Activated naive CD4-positive, alpha-beta T cell treated with anti-CD3 and anti-CD28 coated beads, Interleukin-2, amount 50 U/mL, for 72 hours (primary cell): ENCODE measurements at regions not wholly inside any gene's neighbourhood (a gene's known extent, or its start where the extent isn't known, plus 50 kb on each side); places are given as distances from the start of the nearest gene placed in this dataset.
"Not testable (repeated sequence)": the region's sequence is repeated elsewhere in the genome, so short reads cannot be mapped to it uniquely, and the experiment has no call there.

Source experiments
- ATAC-seq, 2 donors: fragments of 150-1000 bp; cut with Tn5 transposase; 2 replicates each; pipeline ENCODE4 v1.10.0; 2021; ENCODE audit warnings: mild to moderate bottlenecking in 2 of 2, moderate library complexity in 2 of 2
- DNase-seq, 2 donors: peaks; one replicate each; pipeline ENCODE4 v3.0.0; 2021 to 2022; ENCODE audit warnings: low spot score in 2 of 2
- H3K27ac Mint-ChIP-seq, 2 donors: one replicate each; pipeline ENCODE4 v1.8.0; 2022; ENCODE audit warnings: mild to moderate bottlenecking in 2 of 2, mixed read lengths in 2 of 2
- H3K36me3 Mint-ChIP-seq, 2 donors: one replicate each; pipeline ENCODE4 v1.8.0; 2022; ENCODE audit warnings: mixed read lengths in 2 of 2
- H3K9me3 Mint-ChIP-seq, 2 donors: one replicate each; pipeline ENCODE4 v1.8.0; 2022; ENCODE audit warnings: mixed read lengths in 2 of 2

DNA sequence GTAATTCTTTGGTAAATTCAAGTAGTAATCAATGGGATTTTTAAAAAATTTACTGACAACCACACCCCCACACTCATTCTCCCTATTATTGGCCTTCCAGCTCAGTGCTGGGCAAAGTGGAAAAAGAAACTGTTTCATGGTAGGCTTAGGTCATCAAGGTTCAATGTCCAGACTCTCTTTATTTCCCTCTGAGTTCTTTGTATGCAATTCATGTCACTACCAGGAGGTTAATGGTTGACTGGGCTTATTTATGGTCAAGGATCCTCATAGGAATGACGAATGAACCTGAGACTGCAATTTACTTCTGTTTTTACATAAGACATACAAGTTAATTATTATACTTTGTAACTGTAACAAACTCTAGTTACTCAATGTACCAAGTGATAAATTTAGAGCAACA lies 403.2 kb downstream of the KLHL13 start:
- Mint-ChIP-seq H3K36me3 (no peaks in the 10 kb centered on the region), H3K9me3 (no peaks in the 10 kb centered on the region), H3K27ac (no peak overlapping the region)
- ATAC-seq (no peak), DNase-seq (no peak)

DNA sequence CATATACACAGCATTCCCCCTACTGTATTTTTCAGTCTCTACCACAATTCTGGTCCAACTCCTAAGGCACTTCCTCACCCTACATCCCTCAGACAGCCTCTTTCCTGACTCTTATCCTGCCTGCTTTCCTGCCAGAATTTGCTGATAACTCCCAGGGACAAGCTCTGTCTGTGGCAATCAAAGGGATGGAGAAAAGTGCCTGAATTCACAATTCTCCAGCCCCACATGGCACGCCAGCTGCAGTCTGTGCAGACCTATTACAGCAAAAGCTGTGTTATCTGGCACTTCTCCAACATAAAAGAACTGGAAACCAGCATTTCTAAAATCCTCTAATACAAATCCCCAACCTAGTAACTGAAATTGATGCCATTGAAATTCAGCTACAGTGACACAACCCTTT lies 404.8 kb downstream of the KLHL13 start:
- Mint-ChIP-seq H3K36me3 (no peaks in the 10 kb centered on the region), H3K27ac (no peak overlapping the region), H3K9me3 (no peaks in the 10 kb centered on the region)
- no peak for DNase-seq
- no peak for ATAC-seq

DNA sequence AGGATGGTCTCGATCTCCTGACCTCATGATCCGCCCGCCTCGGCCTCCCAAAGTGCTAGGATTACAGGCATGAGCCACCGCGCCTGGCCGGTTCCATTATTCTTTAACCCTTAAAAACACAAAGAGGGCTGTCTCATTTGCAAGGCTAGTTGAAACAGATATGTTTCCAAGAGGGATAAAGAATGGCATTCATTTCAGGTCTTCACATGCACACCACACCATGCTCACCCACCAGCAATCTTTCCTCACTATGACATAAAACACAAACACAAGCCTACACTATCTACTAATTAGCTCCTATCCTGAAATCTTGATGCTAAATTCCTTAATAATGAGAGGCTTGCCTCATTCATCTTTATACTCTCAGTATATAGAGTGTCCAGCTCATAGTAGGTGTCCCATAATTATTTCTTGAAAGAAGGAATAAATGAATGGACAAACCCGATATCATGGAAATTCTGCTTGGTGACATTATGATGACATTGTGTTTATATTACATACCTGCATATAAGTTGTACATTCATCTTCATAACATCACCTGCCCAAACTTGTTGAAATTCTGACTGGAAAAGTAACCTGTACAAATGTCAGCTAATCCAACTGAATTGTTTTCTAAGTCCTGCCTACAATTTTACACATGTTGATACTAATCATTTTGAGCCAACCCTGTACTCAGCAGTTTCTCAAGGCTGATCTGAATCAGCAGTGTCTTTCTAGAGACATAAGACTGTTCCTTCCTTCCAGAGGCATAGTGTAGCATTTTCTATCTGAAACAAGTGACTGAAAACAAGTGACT lies 408.5 kb downstream of the KLHL13 start:
- Mint-ChIP-seq H3K36me3 (no peaks in the 10 kb centered on the region), H3K9me3 (no peaks in the 10 kb centered on the region), H3K27ac (no peak overlapping the region)
- DNase-seq (no peak), ATAC-seq (no peak)

DNA sequence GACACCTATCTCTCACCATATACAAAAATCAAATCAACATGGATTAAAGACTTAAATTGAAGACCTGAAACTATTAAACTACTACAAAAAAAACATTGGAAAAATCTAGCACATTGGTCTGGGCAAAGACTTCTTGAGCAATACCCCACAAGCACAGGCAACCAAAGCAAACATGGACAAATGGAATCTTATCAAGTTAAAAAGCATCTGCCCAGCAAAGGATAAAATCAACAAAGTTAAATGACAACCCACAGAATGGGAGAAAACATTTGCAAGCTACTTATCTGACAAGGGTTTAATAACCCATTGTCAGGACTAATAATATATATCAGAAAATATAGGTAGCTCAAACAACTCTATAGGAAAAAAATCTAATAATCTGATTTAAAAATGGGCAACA lies 415.6 kb downstream of the KLHL13 start:
- Mint-ChIP-seq H3K9me3 (no peaks in the 10 kb centered on the region), H3K36me3 (no peaks in the 10 kb centered on the region), H3K27ac (no peak overlapping the region)
- DNase-seq (no peak), ATAC-seq (no peak)

DNA sequence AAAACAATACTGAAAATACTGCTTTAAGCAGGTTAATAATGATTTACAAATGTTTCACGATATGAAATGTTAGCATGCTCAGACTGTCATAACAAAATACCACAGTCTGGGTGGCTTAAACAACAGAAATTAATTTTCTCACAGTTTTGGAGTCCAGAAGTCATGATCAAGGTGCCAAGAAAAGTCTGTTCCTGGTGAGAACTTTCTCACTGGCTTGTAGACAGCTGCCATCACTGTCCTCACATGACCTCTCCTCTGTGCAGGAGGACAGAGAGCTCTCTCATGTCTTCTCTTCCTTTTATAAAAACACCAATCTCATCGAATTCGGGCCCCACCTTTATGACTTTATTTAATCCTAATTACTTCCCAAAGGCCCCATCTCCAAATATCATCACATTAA lies 426.7 kb downstream of the KLHL13 start:
- no peaks in the 10 kb centered on the region for H3K9me3 Mint-ChIP-seq
- DNase-seq = no peak
- no peaks in the 10 kb centered on the region for H3K36me3 Mint-ChIP-seq
- no peak overlapping the region for H3K27ac Mint-ChIP-seq
- no peak for ATAC-seq

DNA sequence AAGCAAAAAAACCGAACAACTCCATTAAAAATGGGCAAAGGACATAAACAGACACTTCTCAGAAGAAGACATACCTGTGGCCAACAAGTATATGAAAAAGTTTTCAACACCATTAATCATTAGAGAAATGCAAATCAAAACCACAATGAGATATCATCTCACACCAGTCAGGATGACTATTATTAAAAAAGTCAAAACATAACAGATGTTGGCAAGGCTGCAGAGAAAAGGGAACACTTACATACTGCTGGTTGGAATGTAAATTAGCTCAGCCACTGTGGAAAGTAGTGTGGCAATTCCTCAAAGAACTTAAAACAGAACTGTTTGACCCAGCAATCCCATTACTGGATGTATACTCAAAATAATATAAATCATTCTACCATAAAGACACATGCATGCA lies 436.3 kb downstream of the KLHL13 start:
- no peaks in the 10 kb centered on the region for H3K9me3 Mint-ChIP-seq
- no peak overlapping the region for H3K27ac Mint-ChIP-seq
- DNase-seq = no peak
- no peak for ATAC-seq
- H3K36me3 Mint-ChIP-seq = no peaks in the 10 kb centered on the region

DNA sequence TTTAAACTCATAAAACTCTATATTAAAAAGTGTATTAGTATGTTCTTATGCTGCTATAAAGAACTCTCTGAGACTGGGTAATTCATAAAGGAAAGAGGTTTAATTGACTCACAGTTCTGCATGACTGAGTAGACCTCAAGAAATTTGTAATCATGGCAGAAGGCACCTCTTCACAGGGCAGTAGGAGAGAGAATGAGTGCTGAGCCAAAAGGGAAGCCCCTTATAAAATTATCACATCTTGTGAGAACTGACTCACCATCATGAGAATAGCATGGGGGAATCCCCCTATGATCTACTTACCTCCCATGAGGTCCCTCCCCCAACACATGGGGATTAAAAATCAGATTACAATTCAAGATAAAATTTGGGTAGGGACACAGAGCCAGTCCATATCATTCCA lies 463.2 kb downstream of the KLHL13 start:
- no peak overlapping the region for H3K27ac Mint-ChIP-seq
- ATAC-seq = peak in 1 of 2 donors; percentile 64
- peaks cover 0 to 5% of the 10 kb centered on the region in 2 donors for H3K36me3 Mint-ChIP-seq
- no peak for DNase-seq
- peaks cover 3 to 5% of the 10 kb centered on the region in 2 donors for H3K9me3 Mint-ChIP-seq

DNA sequence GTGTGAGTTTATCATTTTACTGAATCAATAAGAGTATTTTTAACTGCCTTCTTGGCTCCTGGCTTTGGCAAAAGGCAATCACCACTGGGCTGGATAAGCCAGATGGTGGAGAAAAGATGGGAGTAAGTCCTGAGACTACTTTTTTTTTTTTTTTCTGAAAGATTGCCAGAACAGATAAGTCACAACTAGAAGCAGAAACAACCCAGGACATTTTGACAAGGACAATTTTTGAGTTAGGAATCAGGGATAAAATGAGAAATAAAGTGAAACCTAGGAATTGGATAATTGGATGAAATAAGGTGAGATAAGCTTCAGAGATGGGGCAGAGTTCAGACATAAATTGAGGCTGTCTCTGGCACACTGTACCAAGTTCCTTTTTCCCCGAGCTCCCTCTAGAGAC lies 471.0 kb downstream of the KLHL13 start:
- H3K9me3 Mint-ChIP-seq = no peaks in the 10 kb centered on the region
- ATAC-seq (no peak), DNase-seq (no peak)
- H3K27ac Mint-ChIP-seq = no peak overlapping the region
- H3K36me3 Mint-ChIP-seq = no peaks in the 10 kb centered on the region

DNA sequence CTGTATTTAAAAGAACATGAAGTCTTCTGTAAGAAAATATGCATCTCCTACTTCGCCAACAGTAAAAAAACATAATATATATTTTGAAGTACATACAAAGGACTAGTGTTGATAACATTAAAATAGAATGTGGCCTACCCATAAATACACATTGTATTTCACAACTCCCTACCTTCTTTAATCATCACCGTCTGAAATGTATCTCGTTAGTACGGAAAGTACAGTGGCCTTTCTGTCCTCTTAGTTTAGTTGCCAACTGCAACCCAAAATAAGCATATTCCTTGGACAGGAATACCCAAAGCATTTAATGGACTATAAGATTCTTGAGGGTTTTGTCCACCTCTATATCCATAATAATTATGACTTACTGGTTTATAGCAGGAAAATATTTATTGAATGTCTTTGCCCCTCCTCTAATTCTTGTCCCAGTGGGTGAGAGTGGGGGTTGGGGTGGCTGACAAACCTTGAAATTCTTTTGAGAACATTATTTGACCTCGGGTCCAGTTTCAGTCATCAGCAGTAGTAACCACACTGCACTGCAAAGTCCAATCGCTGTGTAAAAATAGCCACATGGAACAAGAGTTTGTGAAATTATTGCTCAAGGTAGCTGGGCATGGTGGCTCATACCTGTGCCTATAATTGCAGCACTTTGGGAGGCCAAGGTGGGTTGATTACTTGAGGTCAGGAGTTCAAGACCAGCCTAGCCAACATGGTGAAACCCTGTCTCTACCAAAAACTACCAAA lies 474.5 kb downstream of the KLHL13 start:
- Mint-ChIP-seq H3K36me3 (no peaks in the 10 kb centered on the region), H3K27ac (no peak overlapping the region), H3K9me3 (no peaks in the 10 kb centered on the region)
- DNase-seq (no peak), ATAC-seq (no peak)

DNA sequence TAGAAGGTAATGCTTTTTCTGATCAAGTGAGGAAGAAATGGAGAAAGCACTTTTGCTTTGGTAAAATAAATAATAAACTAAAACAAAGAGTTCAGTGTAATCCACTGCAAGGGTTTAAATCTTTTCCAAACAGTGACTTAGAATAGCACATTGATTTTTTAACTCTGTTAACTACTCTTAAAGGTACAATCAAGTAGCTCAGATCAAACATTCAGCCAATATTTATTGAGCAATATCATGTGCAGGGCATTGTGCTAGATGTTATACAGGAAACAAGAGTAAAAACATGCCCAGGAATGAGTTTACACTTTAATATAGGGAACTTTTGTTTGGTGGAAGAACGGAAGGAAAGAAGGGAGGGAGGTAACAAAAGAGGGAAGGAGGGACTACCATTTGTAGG lies 479.8 kb downstream of the KLHL13 start:
- no peaks in the 10 kb centered on the region for H3K9me3 Mint-ChIP-seq
- no peak for ATAC-seq
- H3K27ac Mint-ChIP-seq = no peak overlapping the region
- no peak for DNase-seq
- H3K36me3 Mint-ChIP-seq = no peaks in the 10 kb centered on the region

DNA sequence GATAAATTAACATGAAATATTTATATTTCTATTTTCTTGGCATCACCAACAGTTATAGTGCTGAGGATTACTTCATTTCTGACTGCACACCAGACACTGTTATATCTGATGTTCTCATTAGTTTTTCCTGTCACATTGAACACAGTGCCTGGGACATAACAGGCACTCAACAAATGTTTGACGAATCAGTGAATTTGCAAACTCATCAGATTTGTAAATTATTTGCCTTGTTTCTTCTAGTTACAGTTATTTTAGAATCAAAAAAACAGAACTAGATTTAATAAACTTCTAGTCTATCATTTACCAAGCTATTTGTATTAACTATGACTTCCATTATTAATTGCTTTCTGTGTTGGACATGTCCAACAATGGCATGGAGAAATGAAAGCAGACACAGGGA lies 483.3 kb downstream of the KLHL13 start:
- Mint-ChIP-seq H3K27ac (no peak overlapping the region), H3K9me3 (no peaks in the 10 kb centered on the region), H3K36me3 (no peaks in the 10 kb centered on the region)
- no peak for ATAC-seq
- DNase-seq = no peak

DNA sequence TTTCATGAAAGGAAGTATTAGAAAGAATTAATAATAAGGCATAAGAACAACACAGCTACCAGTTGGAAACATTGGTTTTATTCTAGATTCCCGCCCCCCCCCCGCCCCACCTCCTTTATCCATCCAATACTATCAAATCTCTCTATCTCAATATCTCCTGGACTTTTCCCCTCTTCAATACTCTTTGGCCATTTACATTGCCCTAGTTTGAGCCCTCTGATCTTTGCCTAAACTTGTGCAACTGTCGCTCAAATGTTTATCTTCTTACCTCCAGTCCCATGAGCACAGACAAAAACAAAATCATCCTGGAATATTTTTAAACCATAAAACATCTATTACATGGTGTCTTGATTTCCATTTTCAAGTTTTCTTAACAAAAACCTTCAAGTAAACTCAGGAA lies 488.2 kb downstream of the KLHL13 start:
- no peak overlapping the region for H3K27ac Mint-ChIP-seq
- no peaks in the 10 kb centered on the region for H3K36me3 Mint-ChIP-seq
- no peak for ATAC-seq
- H3K9me3 Mint-ChIP-seq = no peaks in the 10 kb centered on the region
- DNase-seq = no peak

DNA sequence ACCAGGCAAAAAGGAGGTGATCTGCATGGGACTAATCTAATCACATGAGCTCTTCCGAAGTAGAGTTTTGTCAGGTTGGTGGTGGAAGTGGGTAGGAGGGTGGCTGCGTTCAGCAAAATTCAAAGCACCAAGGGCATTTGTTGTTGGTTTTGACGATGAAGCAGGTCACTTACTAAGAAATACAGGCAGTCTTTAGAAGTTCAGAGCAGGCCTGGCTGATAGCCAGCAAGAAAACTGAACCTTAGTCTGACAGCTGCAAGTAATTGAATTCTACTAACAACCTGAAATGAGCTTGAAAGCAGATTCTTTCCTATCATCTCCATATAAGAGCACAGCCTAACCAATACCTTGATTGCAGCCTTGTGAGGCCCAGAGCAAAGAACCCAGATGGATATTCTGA lies 505.8 kb downstream of the KLHL13 start:
- ATAC-seq (no peak), DNase-seq (no peak)
- Mint-ChIP-seq H3K36me3 (no peaks in the 10 kb centered on the region), H3K9me3 (peaks cover 4 to 9% of the 10 kb centered on the region in 2 donors), H3K27ac (no peak overlapping the region)

DNA sequence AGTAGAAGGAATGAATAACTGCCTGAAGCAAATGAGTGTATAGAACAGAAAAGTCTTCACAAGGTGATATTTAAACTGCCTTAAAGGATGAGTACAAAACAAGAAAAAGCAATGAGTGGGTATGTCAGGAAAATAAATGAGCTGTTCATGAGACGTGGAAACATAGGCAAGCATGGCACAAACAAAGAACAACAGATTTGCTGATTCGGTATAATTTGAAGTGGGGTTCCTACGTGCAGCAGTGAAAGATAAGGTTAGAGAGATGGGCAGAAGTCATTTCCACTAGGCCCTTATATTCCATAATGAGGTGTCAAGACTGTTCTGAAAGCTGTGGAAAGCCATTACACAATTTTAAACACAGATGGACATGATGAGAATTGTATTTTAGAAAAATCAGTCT lies 506.6 kb downstream of the KLHL13 start:
- no peak overlapping the region for H3K27ac Mint-ChIP-seq

DNA sequence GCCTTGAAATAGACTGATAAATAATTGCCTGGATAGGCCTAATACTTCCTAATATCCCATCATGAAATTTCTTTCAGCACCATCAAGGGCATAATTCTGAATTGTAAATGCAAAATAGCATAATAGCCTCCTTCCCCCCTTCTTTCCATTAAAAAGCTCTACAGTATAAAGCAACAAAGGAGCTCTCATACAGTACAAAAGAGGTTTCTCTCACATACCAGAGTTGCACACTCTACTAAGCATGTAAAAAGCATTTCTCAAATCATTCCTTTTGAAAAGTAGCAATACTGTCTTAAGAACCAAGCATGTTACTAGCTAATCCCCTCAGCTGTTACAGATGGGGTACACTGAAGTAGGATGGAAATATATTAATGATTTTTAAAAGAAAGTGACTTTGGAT lies 509.0 kb downstream of the KLHL13 start:
- ATAC-seq (no peak), DNase-seq (no peak)
- Mint-ChIP-seq H3K27ac (no peak overlapping the region), H3K36me3 (no peaks in the 10 kb centered on the region), H3K9me3 (peaks cover 4 to 10% of the 10 kb centered on the region in 2 donors)

More for the DNA sequence above, 506.6 kb downstream of the KLHL13 start:
- no peak for ATAC-seq
- H3K36me3 Mint-ChIP-seq = no peaks in the 10 kb centered on the region
- H3K9me3 Mint-ChIP-seq = peaks cover 3 to 8% of the 10 kb centered on the region in 2 donors
- DNase-seq = no peak

DNA sequence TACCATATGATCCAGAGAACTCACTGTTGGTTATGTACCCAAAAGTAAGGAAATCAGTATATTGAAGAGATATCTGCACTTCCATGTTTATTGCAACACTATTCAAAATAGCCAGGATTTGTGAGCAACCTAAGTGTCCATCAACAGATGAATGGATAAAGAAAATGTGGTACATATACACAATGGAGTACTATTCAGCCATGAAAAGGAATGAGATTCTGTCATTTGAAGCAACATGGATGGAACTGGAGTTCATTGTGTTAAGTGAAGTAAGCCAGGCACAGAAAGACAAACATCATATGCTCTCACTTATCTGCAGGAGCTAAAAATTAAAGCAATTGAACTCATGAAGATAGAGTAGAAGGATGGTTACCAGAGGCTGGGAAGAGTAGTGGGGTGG lies 510.5 kb downstream of the KLHL13 start:
- not testable (repeated sequence) for H3K27ac Mint-ChIP-seq, DNase-seq, ATAC-seq, H3K36me3 Mint-ChIP-seq, H3K9me3 Mint-ChIP-seq

DNA sequence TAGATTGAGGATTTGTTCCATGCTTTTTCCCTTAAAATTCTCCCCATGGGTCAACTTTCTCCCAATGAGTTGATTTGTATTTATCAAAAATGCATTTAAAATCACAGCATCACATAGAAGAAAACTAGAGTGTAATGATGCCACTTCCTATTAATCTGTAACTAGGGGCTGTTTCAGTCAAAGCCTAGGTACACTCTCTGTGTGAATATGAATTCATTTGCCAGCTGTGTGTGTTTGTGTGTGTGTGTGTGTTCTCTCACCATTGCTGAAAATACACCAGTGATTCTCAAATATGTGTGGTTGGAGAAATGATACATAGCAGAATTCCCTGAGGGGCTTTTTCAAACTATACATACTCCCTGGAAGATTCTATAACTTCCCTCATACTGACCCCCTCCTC lies 546.5 kb downstream of the KLHL13 start:
- DNase-seq (no peak), ATAC-seq (no peak)
- H3K27ac Mint-ChIP-seq = no peak overlapping the region
- H3K36me3 Mint-ChIP-seq = no peaks in the 10 kb centered on the region
- H3K9me3 Mint-ChIP-seq = peaks cover 5 to 8% of the 10 kb centered on the region in 2 donors

DNA sequence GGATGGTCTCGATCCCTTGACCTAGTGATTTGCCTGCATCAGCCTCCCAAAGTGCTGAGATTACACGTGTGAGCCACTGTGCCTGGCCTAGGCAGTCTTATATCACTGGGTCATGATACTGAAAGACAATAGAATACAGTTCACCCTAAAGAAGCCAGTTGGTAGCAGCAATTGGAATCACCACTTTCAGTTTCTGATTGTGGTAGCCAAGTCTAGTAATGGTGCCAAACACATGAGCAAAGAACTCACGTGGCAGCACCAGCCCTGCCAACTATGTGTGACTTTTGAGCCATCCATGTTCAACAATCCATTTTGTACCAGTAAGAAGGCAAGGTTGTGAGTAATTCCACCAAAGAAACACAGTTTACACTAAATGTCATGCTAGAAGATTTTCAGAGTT lies 548.4 kb downstream of the KLHL13 start:
- DNase-seq = no peak
- Mint-ChIP-seq H3K9me3 (peaks cover 5 to 14% of the 10 kb centered on the region in 2 donors), H3K36me3 (no peaks in the 10 kb centered on the region), H3K27ac (no peak overlapping the region)
- no peak for ATAC-seq
